Activated T-helper 9 cell treated with anti-CD3 and anti-CD28 coated beads, Interleukin-2, amount 50 U/mL, for 16 hours (primary cell): ENCODE measurements at regions not wholly inside any gene's neighbourhood (a gene's known extent, or its start where the extent isn't known, plus 50 kb on each side); places are given as distances from the start of the nearest gene placed in this dataset.

Experiments
- DNase-seq: peaks from one replicate; pipeline ENCODE4 v3.0.0-alpha.2; 2020; ENCODE audit warnings: low read depth

GRCh38 chr11:79564288-79564925 is 123.6 kb upstream of the TENM4 start:
- DNase-seq: no peak

GRCh38 chr11:79561496-79561895 is 120.7 kb upstream of the TENM4 start:
- DNase-seq: no peak

GRCh38 chr11:79550809-79551208 is 110.0 kb upstream of the TENM4 start:
- DNase-seq: no peak

- no peak for DNase-seq
Measured at GRCh38 chr11:79547256-79547655, 106.4 kb upstream of the TENM4 start.

- DNase-seq: no peak
Measured at GRCh38 chr11:79546351-79546750, 105.5 kb upstream of the TENM4 start.

- no peak for DNase-seq
Measured at GRCh38 chr11:79544361-79544760, 103.5 kb upstream of the TENM4 start.

- DNase-seq: no peak
Measured at GRCh38 chr11:79543101-79543500, 102.3 kb upstream of the TENM4 start.

- DNase-seq: no peak
Measured at GRCh38 chr11:79541466-79541865, 100.6 kb upstream of the TENM4 start.

- DNase-seq: no peak
Measured at GRCh38 chr11:79538775-79539174, 97.9 kb upstream of the TENM4 start.

GRCh38 chr11:79536155-79536917 is 95.5 kb upstream of the TENM4 start:
- no peak for DNase-seq

GRCh38 chr11:79535606-79536005 is 94.8 kb upstream of the TENM4 start:
- no peak for DNase-seq

GRCh38 chr11:79525257-79525656 is 84.4 kb upstream of the TENM4 start:
- DNase-seq: no peak

- no peak for DNase-seq
Measured at GRCh38 chr11:79522626-79523025, 81.8 kb upstream of the TENM4 start.

GRCh38 chr11:79520086-79520485 is 79.3 kb upstream of the TENM4 start:
- DNase-seq: no peak

GRCh38 chr11:79515781-79516180 is 75.0 kb upstream of the TENM4 start:
- no peak for DNase-seq

- DNase-seq: no peak
Measured at GRCh38 chr11:79514695-79515094, 73.9 kb upstream of the TENM4 start.

- DNase-seq: no peak
Measured at GRCh38 chr11:79514290-79514689, 73.5 kb upstream of the TENM4 start.

GRCh38 chr11:79512706-79513469 is 72.1 kb upstream of the TENM4 start:
- no peak for DNase-seq

GRCh38 chr11:79510960-79511359 is 70.1 kb upstream of the TENM4 start:
- DNase-seq: no peak

- no peak for DNase-seq
Measured at GRCh38 chr11:79508461-79508860, 67.6 kb upstream of the TENM4 start.

- no peak for DNase-seq
Measured at GRCh38 chr11:79507706-79508105, 66.9 kb upstream of the TENM4 start.

GRCh38 chr11:79506734-79507344 is 66.0 kb upstream of the TENM4 start:
- DNase-seq: no peak

GRCh38 chr11:79506124-79506523 is 65.3 kb upstream of the TENM4 start:
- DNase-seq: no peak
